ENCODE measurements at regions not wholly inside any gene's neighbourhood (a gene's known extent, or its start where the extent isn't known, plus 50 kb on each side); places are given as distances from the start of the nearest gene placed in this dataset.

GRCh38 chr1:4160181-4160580, 260.1 kb upstream of the C1orf174 start:
- H3K36me3 Mint-ChIP-seq (ENCODE audit: low read depth, unreplicated experiment) = peaks cover 2% of the 10 kb centered on the region
- TF ChIP-seq EZH2 (IDR thresholded peaks at IDR 0.05; ENCODE audit: insufficient read depth, low read length) = no peak
- TF ChIP-seq CTCF (IDR thresholded peaks at IDR 0.05; ENCODE audit: insufficient read depth, low read depth, low read length) = no peak
- Histone ChIP-seq H3K79me2 (ENCODE audit: insufficient read depth, low read length) (no peaks in the 10 kb centered on the region), H3K4me1 (ENCODE audit: insufficient read depth, low read length) (no peaks in the 10 kb centered on the region), H4K20me1 (ENCODE audit: insufficient read depth, low read length) (no peaks in the 10 kb centered on the region), H3K9me3 (ENCODE audit: insufficient read depth, low read depth, low read length) (peaks cover 13% of the 10 kb centered on the region), H3K36me3 (ENCODE audit: insufficient read depth, low read length) (no peaks in the 10 kb centered on the region), H3K9ac (ENCODE audit: low read length) (no peak overlapping the region), H3K4me3 (ENCODE audit: insufficient read depth, low read depth, low read length) (no peak overlapping the region), H2AFZ (ENCODE audit: low read depth, low read length) (no peak overlapping the region), H3K27me3 (ENCODE audit: insufficient read depth, low read length) (no peaks in the 10 kb centered on the region), H3K27ac (ENCODE audit: low read depth, low read length) (no peak overlapping the region), H3K4me2 (ENCODE audit: low read length) (no peak overlapping the region)
- no peak for DNase-seq (ENCODE audit: low read depth)
- peaks cover 21% of the 10 kb centered on the region for H3K27me3 Mint-ChIP-seq (ENCODE audit: low read depth, unreplicated experiment)
- no peak for FAIRE-seq
- H3K4me1 Mint-ChIP-seq (ENCODE audit: low read depth, unreplicated experiment) = no peaks in the 10 kb centered on the region
- peaks cover 13% of the 10 kb centered on the region for H3K9me3 Mint-ChIP-seq (ENCODE audit: unreplicated experiment)
- H3K27ac Mint-ChIP-seq (ENCODE audit: unreplicated experiment) = no peak overlapping the region
- H3K4me3 Mint-ChIP-seq (ENCODE audit: unreplicated experiment) = no peak overlapping the region

GRCh38 chr1:4161366-4162006, 261.4 kb upstream of the C1orf174 start:
- Histone ChIP-seq H3K36me3 (ENCODE audit: insufficient read depth, low read length) (no peaks in the 10 kb centered on the region), H4K20me1 (ENCODE audit: insufficient read depth, low read length) (no peaks in the 10 kb centered on the region), H3K4me2 (ENCODE audit: low read length) (no peak overlapping the region), H3K27ac (ENCODE audit: low read depth, low read length) (no peak overlapping the region), H2AFZ (ENCODE audit: low read depth, low read length) (no peak overlapping the region), H3K4me1 (ENCODE audit: insufficient read depth, low read length) (no peaks in the 10 kb centered on the region), H3K9ac (ENCODE audit: low read length) (no peak overlapping the region), H3K79me2 (ENCODE audit: insufficient read depth, low read length) (no peaks in the 10 kb centered on the region), H3K9me3 (ENCODE audit: insufficient read depth, low read depth, low read length) (peaks cover 13% of the 10 kb centered on the region), H3K27me3 (ENCODE audit: insufficient read depth, low read length) (no peaks in the 10 kb centered on the region), H3K4me3 (ENCODE audit: insufficient read depth, low read depth, low read length) (no peak overlapping the region)
- Mint-ChIP-seq H3K27me3 (ENCODE audit: low read depth, unreplicated experiment) (peaks cover 30% of the 10 kb centered on the region), H3K27ac (ENCODE audit: unreplicated experiment) (no peak overlapping the region), H3K4me1 (ENCODE audit: low read depth, unreplicated experiment) (no peaks in the 10 kb centered on the region), H3K9me3 (ENCODE audit: unreplicated experiment) (peaks cover 16% of the 10 kb centered on the region), H3K36me3 (ENCODE audit: low read depth, unreplicated experiment) (peaks cover 2% of the 10 kb centered on the region), H3K4me3 (ENCODE audit: unreplicated experiment) (no peak overlapping the region)
- FAIRE-seq = no peak
- no peak for TF ChIP-seq EZH2 (IDR thresholded peaks at IDR 0.05; ENCODE audit: insufficient read depth, low read length)
- no peak for TF ChIP-seq CTCF (IDR thresholded peaks at IDR 0.05; ENCODE audit: insufficient read depth, low read depth, low read length)
- DNase-seq (ENCODE audit: low read depth) = no peak

- TF ChIP-seq EZH2 (IDR thresholded peaks at IDR 0.05; ENCODE audit: insufficient read depth, low read length) (no peak), CTCF (IDR thresholded peaks at IDR 0.05; ENCODE audit: insufficient read depth, low read depth, low read length) (no peak)
- Mint-ChIP-seq H3K36me3 (ENCODE audit: low read depth, unreplicated experiment) (no peaks in the 10 kb centered on the region), H3K9me3 (ENCODE audit: unreplicated experiment) (peaks cover 26% of the 10 kb centered on the region)
Observed at GRCh38 chr1:4164965-4165364, 264.9 kb upstream of the C1orf174 start.

More at GRCh38 chr1:4164965-4165364, 264.9 kb upstream of the C1orf174 start:
- Histone ChIP-seq H2AFZ (ENCODE audit: low read depth, low read length) (no peak overlapping the region), H3K9me3 (ENCODE audit: insufficient read depth, low read depth, low read length) (peaks cover 10% of the 10 kb centered on the region), H3K4me1 (ENCODE audit: insufficient read depth, low read length) (no peaks in the 10 kb centered on the region), H4K20me1 (ENCODE audit: insufficient read depth, low read length) (no peaks in the 10 kb centered on the region), H3K9ac (ENCODE audit: low read length) (no peak overlapping the region), H3K27ac (ENCODE audit: low read depth, low read length) (no peak overlapping the region), H3K27me3 (ENCODE audit: insufficient read depth, low read length) (no peaks in the 10 kb centered on the region), H3K79me2 (ENCODE audit: insufficient read depth, low read length) (no peaks in the 10 kb centered on the region), H3K36me3 (ENCODE audit: insufficient read depth, low read length) (no peaks in the 10 kb centered on the region), H3K4me3 (ENCODE audit: insufficient read depth, low read depth, low read length) (no peak overlapping the region), H3K4me2 (ENCODE audit: low read length) (no peak overlapping the region)
- H3K27ac Mint-ChIP-seq (ENCODE audit: unreplicated experiment) = no peak overlapping the region
- peaks cover 23% of the 10 kb centered on the region for H3K27me3 Mint-ChIP-seq (ENCODE audit: low read depth, unreplicated experiment)
- H3K4me3 Mint-ChIP-seq (ENCODE audit: unreplicated experiment) = no peak overlapping the region
- FAIRE-seq (no peak), DNase-seq (ENCODE audit: low read depth) (no peak)
- H3K4me1 Mint-ChIP-seq (ENCODE audit: low read depth, unreplicated experiment) = no peaks in the 10 kb centered on the region
